Breast epithelium (tissue), 4 donors: ENCODE measurements at regions not wholly inside any gene's neighbourhood (a gene's known extent, or its start where the extent isn't known, plus 50 kb on each side); places are given as distances from the start of the nearest gene placed in this dataset.

Source experiments
- DNase-seq, 2 donors: peaks; one replicate each; pipeline ENCODE4 v3.0.0-alpha.2; 2019; ENCODE audit warnings: low spot score in 2 of 2
- H3K27ac ChIP-seq, 2 donors: fragments of 200-600 bp; sonication (generic) in 1 of 2; one replicate each; pipeline ENCODE4 v1.5.1; 2016 to 2019; ENCODE audit warnings: mild to moderate bottlenecking in 1 of 2
- H3K27me3 ChIP-seq, 2 donors: fragments of 200-600 bp; sonication (generic) in 1 of 2; one replicate each; pipeline versions ENCODE4 v1.5.1 to v1.6.0; 2017 to 2019; ENCODE audit warnings: control low read depth in 1 of 2, mild to moderate bottlenecking in 1 of 2
- H3K36me3 ChIP-seq: fragments of 200-600 bp; one replicate; pipeline ENCODE4 v1.5.1; 2019
- H3K4me1 ChIP-seq, 2 donors: fragments of 200-600 bp; sonication (generic); one replicate each; pipeline ENCODE4 v1.5.1; 2016 to 2019; ENCODE audit warnings: control low read depth in 1 of 2
- H3K4me3 ChIP-seq, 3 donors: fragments of 200-600 bp; sonication (generic); 1 replicate in 2 of 3; 2 replicates in 1 of 3; pipeline ENCODE4 v1.5.1; 2016 to 2019; ENCODE audit warnings: mild to moderate bottlenecking in 3 of 3, moderate library complexity in 2 of 3
- H3K9me3 ChIP-seq, 2 donors: fragments of 200-600 bp; sonication (generic) in 1 of 2; one replicate each; pipeline ENCODE4 v1.5.1; 2016 to 2019; ENCODE audit warnings: control low read depth in 1 of 2
- CTCF ChIP-seq, 3 donors: fragments of 450-650 bp; IDR thresholded peaks; one replicate each; pipeline ENCODE4 v1.5.1; 2016 to 2017; ENCODE audit warnings: antibody characterized with exemption in 3 of 3, mild to moderate bottlenecking in 3 of 3, moderate library complexity in 3 of 3
- POLR2A ChIP-seq: fragments of 450-650 bp; IDR thresholded peaks from one replicate; pipeline ENCODE4 v1.6.1; 2016; ENCODE audit warnings: antibody characterized with exemption, mild to moderate bottlenecking, moderate library complexity
- POLR2AphosphoS5 ChIP-seq, 3 donors: sonication (generic); formaldehyde crosslinking; IDR thresholded peaks; one replicate each; pipeline ENCODE4 v1.6.1; 2017; ENCODE audit warnings: antibody characterized with exemption in 3 of 3
- intact Hi-C: fragments of 100-400 bp; cut with DNase I; formaldehyde crosslinking; loops from one replicate; pipeline ENCODE4 v1.15.1; 2023; ENCODE audit warnings: low total_unique reads

GRCh38 chr3:102570511-102570910 is 135.7 kb downstream of the ZPLD1 start:
- Histone ChIP-seq H3K27me3 (no peaks in the 10 kb centered on the region), H3K4me3 (no peak overlapping the region), H3K4me1 (no peaks in the 10 kb centered on the region), H3K9me3 (no peaks in the 10 kb centered on the region), H3K36me3 (no peaks in the 10 kb centered on the region), H3K27ac (no peak overlapping the region)
- intact Hi-C loops, result no loop called here
- TF ChIP-seq POLR2AphosphoS5 (IDR thresholded peaks at IDR 0.05), result no peak
- no peak for TF ChIP-seq CTCF (IDR thresholded peaks at IDR 0.05)
- TF ChIP-seq POLR2A, result no peak
- no peak for DNase-seq

- Histone ChIP-seq H3K36me3 (no peaks in the 10 kb centered on the region), H3K27me3 (no peaks in the 10 kb centered on the region), H3K9me3 (no peaks in the 10 kb centered on the region), H3K27ac (no peak overlapping the region), H3K4me1 (no peaks in the 10 kb centered on the region), H3K4me3 (no peak overlapping the region)
- intact Hi-C loops, result no loop called here
- no peak for TF ChIP-seq POLR2AphosphoS5 (IDR thresholded peaks at IDR 0.05)
- no peak for TF ChIP-seq CTCF (IDR thresholded peaks at IDR 0.05)
- no peak for TF ChIP-seq POLR2A
- no peak for DNase-seq
Measured at GRCh38 chr3:102571006-102571405, 136.2 kb downstream of the ZPLD1 start.

- Histone ChIP-seq H3K9me3 (no peaks in the 10 kb centered on the region), H3K4me3 (no peak overlapping the region), H3K27me3 (no peaks in the 10 kb centered on the region), H3K4me1 (no peaks in the 10 kb centered on the region), H3K27ac (no peak overlapping the region), H3K36me3 (no peaks in the 10 kb centered on the region)
- TF ChIP-seq POLR2AphosphoS5 (IDR thresholded peaks at IDR 0.05) (no peak), POLR2A (no peak), CTCF (IDR thresholded peaks at IDR 0.05) (no peak)
- no peak for DNase-seq
- intact Hi-C loops, result no loop called here
Measured at GRCh38 chr3:102571720-102572384, 137.0 kb downstream of the ZPLD1 start.

GRCh38 chr3:102573483-102574028 is 138.7 kb downstream of the ZPLD1 start:
- Histone ChIP-seq H3K4me1 (no peaks in the 10 kb centered on the region), H3K9me3 (no peaks in the 10 kb centered on the region), H3K27ac (no peak overlapping the region), H3K36me3 (no peaks in the 10 kb centered on the region), H3K4me3 (no peak overlapping the region), H3K27me3 (no peaks in the 10 kb centered on the region)
- no peak for DNase-seq
- intact Hi-C loops, result no loop called here
- no peak for TF ChIP-seq CTCF (IDR thresholded peaks at IDR 0.05)
- no peak for TF ChIP-seq POLR2A
- no peak for TF ChIP-seq POLR2AphosphoS5 (IDR thresholded peaks at IDR 0.05)

GRCh38 chr3:102574355-102574754 is 139.5 kb downstream of the ZPLD1 start:
- H3K4me3 ChIP-seq, result no peak overlapping the region
- H3K36me3 ChIP-seq, result no peaks in the 10 kb centered on the region
- DNase-seq, result no peak
- H3K4me1 ChIP-seq, result no peaks in the 10 kb centered on the region
- TF ChIP-seq CTCF (IDR thresholded peaks at IDR 0.05) (no peak), POLR2A (no peak), POLR2AphosphoS5 (IDR thresholded peaks at IDR 0.05) (no peak)
- no peaks in the 10 kb centered on the region for H3K27me3 ChIP-seq
- intact Hi-C loops, result no loop called here
- no peaks in the 10 kb centered on the region for H3K9me3 ChIP-seq
- no peak overlapping the region for H3K27ac ChIP-seq
